BLaER1 treated with 17β-estradiol and CSF1 and Interleukin-3, amounts not matched to agents 10 nM and 100 nM (cell line): ENCODE measurements at regions not wholly inside any gene's neighbourhood (a gene's known extent, or its start where the extent isn't known, plus 50 kb on each side); places are given as distances from the start of the nearest gene placed in this dataset.

Experiments used
- H3K27ac ChIP-seq, 11 experiments: shearing (Covaris generic); formaldehyde crosslinking; 2 replicates each; pipeline ENCODE4 v1.8.1; 2022
- H3K27me3 ChIP-seq, 11 experiments: shearing (Covaris generic); formaldehyde crosslinking; 2 replicates each; pipeline ENCODE4 v1.8.1; 2022
- H3K36me3 ChIP-seq, 11 experiments: shearing (Covaris generic); formaldehyde crosslinking; 2 replicates each; pipeline ENCODE4 v1.8.1; 2022
- H3K4me1 ChIP-seq, 10 experiments: shearing (Covaris generic); formaldehyde crosslinking; 2 replicates each; pipeline ENCODE4 v1.8.1; 2022
- H3K4me2 ChIP-seq, 11 experiments: shearing (Covaris generic); formaldehyde crosslinking; 2 replicates each; pipeline ENCODE4 v1.8.1; 2022
- H3K4me3 ChIP-seq, 10 experiments: shearing (Covaris generic); formaldehyde crosslinking; 2 replicates each; pipeline ENCODE4 v1.8.1; 2022
- H3K9ac ChIP-seq, 11 experiments: shearing (Covaris generic); formaldehyde crosslinking; 2 replicates each; pipeline ENCODE4 v1.8.1; 2022
- H3K9me3 ChIP-seq, 11 experiments: shearing (Covaris generic); formaldehyde crosslinking; replicated peaks in 1 of 11; 2 replicates each; pipeline ENCODE4 v1.8.1; 2022
- H4K20me1 ChIP-seq, 11 experiments: shearing (Covaris generic); formaldehyde crosslinking; 2 replicates each; pipeline ENCODE4 v1.8.1; 2022
- Cebpa-rat ChIP-seq, 11 experiments: shearing (Covaris generic); IDR thresholded peaks; 2 replicates each; pipeline ENCODE4 v1.8.1; 2022

DNA sequence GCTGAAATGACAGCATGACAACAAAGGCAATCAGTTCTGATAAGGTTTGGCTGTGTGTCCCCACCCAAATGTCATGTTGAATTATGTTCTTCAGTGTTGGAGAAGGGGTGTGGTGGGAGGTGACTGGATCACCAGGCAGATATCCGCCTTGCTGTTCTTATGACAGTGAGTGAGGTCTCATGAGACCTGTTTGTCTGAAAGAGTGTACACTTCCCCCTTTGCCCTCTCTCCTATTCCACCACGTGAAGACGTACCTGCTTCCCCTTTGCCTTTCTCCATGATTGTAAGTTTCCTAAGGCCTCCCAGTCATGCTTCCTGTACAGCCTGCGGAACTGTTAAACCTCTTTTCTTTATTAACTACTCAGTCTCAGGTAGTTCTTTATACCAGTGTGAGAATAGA lies 553.0 kb downstream of the DCDC2C start:
- H3K36me3 ChIP-seq: no peaks in the 10 kb centered on the region
- no peak for TF ChIP-seq Cebpa-rat (IDR thresholded peaks at IDR 0.05)
- no peaks in the 10 kb centered on the region for H3K27me3 ChIP-seq
- no peak overlapping the region for H3K9ac ChIP-seq
- H3K9me3 ChIP-seq: peaks cover 0 to 10% (median 0%) of the 10 kb centered on the region in 11 experiments; a peak in 4 of 22 replicates
- H4K20me1 ChIP-seq: no peaks in the 10 kb centered on the region
- no peaks in the 10 kb centered on the region; a peak in 1 of 20 replicates for H3K4me1 ChIP-seq
- no peak overlapping the region for H3K4me3 ChIP-seq
- H3K4me2 ChIP-seq: no peak overlapping the region
- no peak overlapping the region for H3K27ac ChIP-seq

DNA sequence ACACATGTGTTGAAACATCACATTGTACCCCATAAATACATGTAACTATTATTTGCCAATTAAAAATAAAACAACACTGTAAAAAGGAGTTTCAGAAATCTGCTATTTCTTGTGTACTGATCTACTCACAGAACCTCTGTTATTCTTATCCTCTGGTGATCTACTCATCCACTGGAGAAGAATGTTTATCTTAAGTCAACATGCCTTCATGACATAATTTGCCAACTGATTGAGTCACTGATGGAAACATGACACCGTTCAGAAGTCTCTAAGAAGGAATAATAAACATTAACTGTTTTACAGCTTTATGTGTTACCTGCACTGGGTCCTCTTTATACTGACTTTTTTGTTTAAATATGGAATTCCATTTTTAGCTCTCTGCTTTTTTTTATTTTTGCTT lies 555.2 kb downstream of the DCDC2C start:
- Histone ChIP-seq H4K20me1 (no peaks in the 10 kb centered on the region), H3K4me1 (no peaks in the 10 kb centered on the region; a peak in 1 of 20 replicates), H3K9me3 (peaks cover 0 to 10% (median 0%) of the 10 kb centered on the region in 11 experiments; a peak in 3 of 22 replicates), H3K27ac (no peak overlapping the region), H3K9ac (no peak overlapping the region), H3K27me3 (no peaks in the 10 kb centered on the region), H3K4me2 (no peak overlapping the region), H3K4me3 (no peak overlapping the region), H3K36me3 (no peaks in the 10 kb centered on the region)
- no peak for TF ChIP-seq Cebpa-rat (IDR thresholded peaks at IDR 0.05)

DNA sequence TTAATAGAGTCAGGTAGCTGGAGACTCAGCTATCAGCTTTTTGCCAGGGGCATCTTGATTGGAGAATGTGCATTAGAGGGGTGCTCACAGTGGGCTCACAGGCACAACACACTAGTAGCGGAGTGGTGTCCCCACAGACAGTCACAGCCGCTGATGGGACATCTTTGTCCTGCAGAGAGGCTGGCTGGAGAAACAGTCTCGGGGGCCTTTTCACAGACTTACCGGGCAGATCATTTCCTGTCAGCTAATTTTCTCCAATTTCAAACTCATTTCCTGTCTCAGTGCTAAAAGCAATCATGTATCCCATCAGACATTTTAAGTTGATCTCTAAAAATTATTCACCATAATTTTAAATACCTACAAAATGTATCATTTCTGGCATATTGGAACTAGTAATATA lies 562.6 kb downstream of the DCDC2C start:
- no peaks in the 10 kb centered on the region for H3K9me3 ChIP-seq
- H3K4me2 ChIP-seq: peak overlapping the region in 5 of 11 experiments; percentile 4 to 34 (median 25); a peak in 7 of 22 replicates
- H3K27ac ChIP-seq: no peak overlapping the region
- H3K4me1 ChIP-seq: peaks cover 0 to 11% (median 4%) of the 10 kb centered on the region in 10 experiments; a peak in 9 of 20 replicates
- H3K4me3 ChIP-seq: no peak overlapping the region
- no peak for TF ChIP-seq Cebpa-rat (IDR thresholded peaks at IDR 0.05)
- H4K20me1 ChIP-seq: no peaks in the 10 kb centered on the region
- H3K9ac ChIP-seq: no peak overlapping the region
- no peaks in the 10 kb centered on the region for H3K36me3 ChIP-seq
- no peaks in the 10 kb centered on the region for H3K27me3 ChIP-seq

DNA sequence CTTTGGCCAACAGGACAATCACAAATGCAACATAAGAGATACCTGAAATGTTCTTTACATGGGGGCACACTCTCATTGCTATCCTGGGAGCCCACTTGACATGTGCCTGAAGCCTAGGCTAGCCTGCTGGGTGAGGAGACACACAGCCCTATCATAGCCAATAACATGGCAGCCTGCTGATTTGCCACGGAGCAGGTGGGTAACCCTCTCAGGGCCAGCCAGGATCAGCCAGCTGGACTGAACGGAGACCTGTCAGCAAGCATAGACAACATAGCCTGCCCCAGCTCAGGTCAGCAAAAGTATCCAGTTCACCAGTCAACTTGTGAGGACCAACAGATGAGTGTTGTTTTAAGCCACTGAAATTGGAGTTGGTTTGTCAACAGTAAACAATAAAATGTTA lies 566.5 kb downstream of the DCDC2C start:
- Histone ChIP-seq H3K36me3 (no peaks in the 10 kb centered on the region), H3K4me3 (no peak overlapping the region), H3K4me1 (peaks cover 0 to 11% (median 4%) of the 10 kb centered on the region in 10 experiments; a peak in 9 of 20 replicates), H3K4me2 (no peak overlapping the region), H3K27me3 (no peaks in the 10 kb centered on the region), H3K27ac (no peak overlapping the region), H4K20me1 (no peaks in the 10 kb centered on the region), H3K9ac (no peak overlapping the region), H3K9me3 (peaks cover 0 to 4% (median 0%) of the 10 kb centered on the region in 11 experiments; a peak in 1 of 22 replicates)
- no peak for TF ChIP-seq Cebpa-rat (IDR thresholded peaks at IDR 0.05)

DNA sequence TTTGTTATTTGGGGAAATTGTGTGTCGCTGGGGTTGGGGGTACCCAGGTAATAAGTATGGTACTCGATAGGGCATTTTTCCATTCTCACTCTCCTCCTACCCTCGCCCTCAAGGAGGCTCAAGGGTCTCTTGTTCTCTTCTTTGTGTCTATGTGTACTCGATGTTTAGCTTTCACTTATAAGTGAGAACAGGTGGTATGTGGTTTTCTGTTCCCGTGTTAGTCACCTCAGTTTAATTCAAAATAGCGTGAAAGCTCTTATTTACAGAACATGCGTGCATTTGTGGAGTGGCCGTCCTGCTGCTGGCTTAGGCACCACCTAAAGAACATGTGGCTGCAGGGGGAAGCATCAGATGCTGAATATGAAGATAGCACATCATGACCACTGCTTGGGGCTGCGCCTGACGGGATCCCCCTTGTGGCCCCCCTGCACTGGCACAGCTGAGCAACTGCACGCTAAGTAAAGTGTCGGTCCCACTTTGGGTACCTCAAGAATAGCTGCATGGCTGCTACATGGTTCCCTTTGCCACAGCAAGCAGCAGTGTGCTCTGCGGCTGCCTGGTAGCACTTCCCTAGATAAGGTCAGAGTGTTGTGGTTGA lies 569.0 kb downstream of the DCDC2C start:
- H4K20me1 ChIP-seq: no peaks in the 10 kb centered on the region
- H3K9ac ChIP-seq: no peak overlapping the region
- no peak overlapping the region for H3K4me2 ChIP-seq
- H3K9me3 ChIP-seq: peaks cover 0 to 4% (median 0%) of the 10 kb centered on the region in 11 experiments; a peak in 1 of 22 replicates
- H3K4me1 ChIP-seq: no peaks in the 10 kb centered on the region
- H3K27ac ChIP-seq: no peak overlapping the region
- no peaks in the 10 kb centered on the region for H3K27me3 ChIP-seq
- TF ChIP-seq Cebpa-rat (IDR thresholded peaks at IDR 0.05): no peak
- no peak overlapping the region for H3K4me3 ChIP-seq
- no peaks in the 10 kb centered on the region for H3K36me3 ChIP-seq

DNA sequence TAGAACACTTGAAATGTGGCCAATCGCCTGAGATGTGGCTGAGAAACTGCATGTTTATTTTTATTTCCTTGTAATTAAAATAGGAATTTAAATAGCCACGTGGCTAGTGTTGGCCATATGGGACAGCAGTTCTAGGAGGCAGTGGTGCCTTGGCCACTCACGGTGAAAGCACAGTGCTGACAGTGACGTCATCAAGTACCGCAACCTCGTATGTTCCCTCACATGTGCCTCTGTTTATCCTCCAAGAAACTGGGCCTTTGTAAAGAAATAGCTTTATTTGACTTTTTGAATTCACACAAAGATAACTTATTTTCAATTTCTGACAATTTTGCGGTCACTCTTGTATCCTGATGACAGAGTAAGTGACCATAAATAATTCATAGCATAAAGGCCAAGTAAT lies 575.0 kb downstream of the DCDC2C start:
- no peak overlapping the region for H3K4me3 ChIP-seq
- H4K20me1 ChIP-seq: no peaks in the 10 kb centered on the region
- H3K27me3 ChIP-seq: no peaks in the 10 kb centered on the region
- no peaks in the 10 kb centered on the region for H3K4me1 ChIP-seq
- H3K4me2 ChIP-seq: no peak overlapping the region
- TF ChIP-seq Cebpa-rat (IDR thresholded peaks at IDR 0.05): no peak
- H3K27ac ChIP-seq: no peak overlapping the region
- no peaks in the 10 kb centered on the region for H3K36me3 ChIP-seq
- H3K9me3 ChIP-seq: peaks cover 0 to 4% (median 0%) of the 10 kb centered on the region in 11 experiments; a peak in 4 of 22 replicates
- H3K9ac ChIP-seq: no peak overlapping the region

DNA sequence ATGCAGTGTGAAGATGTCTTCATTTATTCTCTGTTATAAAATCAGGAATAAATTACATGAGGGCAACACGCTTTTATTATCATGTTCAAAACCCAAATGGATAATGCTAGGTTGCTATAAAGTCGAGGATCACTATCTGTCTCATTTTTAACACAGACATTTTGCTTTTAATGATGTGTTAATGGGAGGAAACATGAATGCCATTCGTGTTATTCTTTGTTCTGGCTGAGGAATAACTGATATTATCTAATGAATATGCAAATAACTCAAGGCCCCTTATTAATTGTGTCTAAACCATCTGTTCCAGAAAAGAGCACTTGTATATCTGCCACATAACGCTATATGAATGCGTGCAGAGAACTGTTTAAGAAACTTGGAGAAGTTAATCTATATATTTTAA lies 576.1 kb downstream of the DCDC2C start:
- Histone ChIP-seq H3K9me3 (peaks cover 0 to 9% (median 0%) of the 10 kb centered on the region in 11 experiments; a peak in 5 of 22 replicates), H3K4me2 (no peak overlapping the region), H3K27me3 (no peaks in the 10 kb centered on the region), H3K27ac (no peak overlapping the region), H4K20me1 (no peaks in the 10 kb centered on the region), H3K36me3 (no peaks in the 10 kb centered on the region), H3K9ac (no peak overlapping the region), H3K4me3 (no peak overlapping the region), H3K4me1 (no peaks in the 10 kb centered on the region)
- TF ChIP-seq Cebpa-rat (IDR thresholded peaks at IDR 0.05): no peak

DNA sequence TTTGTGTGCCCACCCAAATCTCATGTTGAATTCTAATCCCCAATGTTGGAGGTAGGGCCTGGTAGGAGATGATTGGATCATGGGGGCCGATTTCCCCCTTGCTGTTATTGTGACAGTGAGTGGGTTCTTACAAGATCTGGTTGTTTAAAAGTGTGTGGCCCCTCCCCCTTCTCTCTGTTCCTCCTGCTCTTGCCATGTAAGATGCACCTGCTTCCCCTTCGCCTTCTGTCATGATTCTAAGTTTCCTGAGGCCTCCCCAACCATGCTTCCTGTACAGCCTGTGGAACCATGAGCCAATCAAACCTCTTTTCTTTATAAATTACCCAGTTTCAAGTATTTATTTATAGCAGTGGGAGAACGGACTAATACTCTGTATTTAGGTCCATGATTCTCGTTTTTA lies 588.1 kb downstream of the DCDC2C start:
- H3K27me3 ChIP-seq: no peaks in the 10 kb centered on the region
- H3K4me3 ChIP-seq: no peak overlapping the region; a peak in 2 of 20 replicates
- H3K27ac ChIP-seq: peak overlapping the region in 7 of 11 experiments; percentile 21 to 93 (median 75); a peak in 13 of 22 replicates
- H3K4me2 ChIP-seq: peak overlapping the region in 6 of 11 experiments; percentile 39 to 61 (median 50); a peak in 9 of 22 replicates
- peaks cover 0 to 17% (median 0%) of the 10 kb centered on the region in 11 experiments; a peak in 4 of 22 replicates for H3K36me3 ChIP-seq
- peaks cover 28 to 93% (median 83%) of the 10 kb centered on the region in 11 experiments for H3K9me3 ChIP-seq
- H4K20me1 ChIP-seq: no peaks in the 10 kb centered on the region
- peaks cover 0 to 45% (median 27%) of the 10 kb centered on the region in 10 experiments; a peak in 14 of 20 replicates for H3K4me1 ChIP-seq
- peak overlapping the region in 3 of 11 experiments; percentile 57 to 74 (median 58); a peak in 4 of 22 replicates for H3K9ac ChIP-seq
- no peak; a peak in 3 of 22 replicates for TF ChIP-seq Cebpa-rat (IDR thresholded peaks at IDR 0.05)

DNA sequence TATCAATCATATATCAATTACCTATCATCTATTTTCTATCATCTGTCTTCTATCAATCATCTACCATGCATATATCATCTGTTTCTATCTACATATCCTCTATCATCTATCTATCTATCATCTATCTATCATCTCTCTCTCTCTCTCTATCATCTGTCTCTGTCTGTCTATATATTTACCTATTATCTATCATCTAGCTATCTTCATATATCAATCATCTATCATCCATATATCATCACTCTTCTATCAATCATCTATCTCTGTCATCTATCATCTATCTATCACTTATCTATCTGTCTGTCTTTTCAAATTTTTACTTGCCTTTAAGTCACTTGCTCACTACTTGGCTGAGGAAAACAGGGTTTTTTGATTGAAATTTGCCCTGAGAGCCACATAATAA lies 592.3 kb downstream of the DCDC2C start:
- H3K4me3 ChIP-seq: 0 out of 20 replicates have a peak overlapping the region, but pooled peaks of 1 of the 10 experiments have one; percentile 36
- peaks cover 0 to 80% (median 58%) of the 10 kb centered on the region in 10 experiments; a peak in 16 of 20 replicates for H3K4me1 ChIP-seq

More for the DNA sequence above, 592.3 kb downstream of the DCDC2C start:
- Histone ChIP-seq H4K20me1 (no peaks in the 10 kb centered on the region), H3K36me3 (peaks cover 0 to 21% (median 0%) of the 10 kb centered on the region in 11 experiments; a peak in 5 of 22 replicates), H3K9me3 (peaks cover 28 to 84% (median 71%) of the 10 kb centered on the region in 11 experiments; a peak in 21 of 22 replicates), H3K27ac (peak overlapping the region in 2 of 11 experiments; percentile 14 to 79; a peak in 1 of 22 replicates), H3K27me3 (no peaks in the 10 kb centered on the region), H3K9ac (no peak overlapping the region), H3K4me2 (peak overlapping the region in 3 of 11 experiments; percentile 2 to 20 (median 5); a peak in 2 of 22 replicates)
- no peak for TF ChIP-seq Cebpa-rat (IDR thresholded peaks at IDR 0.05)
